Tongue (tissue), 1 donor: ENCODE measurements at regions not wholly inside any gene's neighbourhood (a gene's known extent, or its start where the extent isn't known, plus 50 kb on each side); places are given as distances from the start of the nearest gene placed in this dataset.
A peak's percentile ranks its signal among the peaks of the same experiment; 100 is the strongest.

Experiments
- DNase-seq: peaks from one replicate; pipeline ENCODE4 v3.0.0-alpha.2; 2015

DNA sequence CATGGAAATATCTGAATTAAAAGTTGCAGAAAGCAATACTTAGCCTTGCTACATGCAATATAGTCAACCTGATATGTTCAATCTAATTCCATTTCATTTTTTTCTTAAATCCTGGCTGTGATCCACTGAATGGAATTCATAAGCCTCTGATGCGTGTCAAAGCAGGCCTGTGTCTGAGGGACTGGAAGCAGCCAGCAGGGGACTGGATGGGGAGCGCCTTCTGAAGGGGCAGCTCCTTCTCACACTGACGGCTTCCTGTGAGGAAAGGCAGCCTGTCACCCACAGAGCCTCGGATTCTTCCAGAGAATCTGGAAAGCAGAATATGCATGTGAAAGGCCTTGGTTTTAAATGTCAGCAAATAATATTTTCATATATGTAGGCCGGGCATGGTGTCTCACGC is 73.5 kb downstream of the KCNF1 start:
- DNase-seq, result peak; percentile 67

DNA sequence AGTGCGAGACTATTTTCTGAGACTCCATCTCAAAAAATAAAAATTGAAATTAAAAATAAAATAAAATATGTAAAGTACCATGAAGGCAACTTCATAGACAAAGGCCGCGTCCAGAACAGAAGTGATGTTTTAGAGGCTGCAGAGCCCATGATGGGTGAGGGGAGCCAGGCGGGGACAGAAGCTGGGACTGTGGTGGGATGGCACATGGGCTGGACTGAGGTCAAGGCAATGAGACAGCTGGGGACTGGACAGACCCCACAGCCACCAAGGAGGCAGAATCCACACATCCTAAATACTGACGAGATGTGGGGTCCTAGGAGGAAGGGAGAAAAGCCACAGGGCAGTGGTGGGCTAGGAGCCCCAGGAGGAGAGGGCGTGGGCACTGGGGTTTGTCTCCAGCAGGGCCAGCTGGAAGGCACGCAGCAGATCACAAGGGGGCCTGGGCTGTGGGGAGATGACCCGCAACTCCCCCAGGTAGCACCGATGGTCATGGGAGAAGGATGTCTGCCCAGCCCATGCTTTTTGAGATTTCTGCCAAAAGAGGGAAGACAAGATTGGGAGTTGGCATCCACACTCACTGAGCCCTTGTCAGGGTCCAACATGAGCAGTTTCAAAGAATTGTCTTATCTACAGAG is 74.3 kb downstream of the KCNF1 start:
- no peak for DNase-seq

DNA sequence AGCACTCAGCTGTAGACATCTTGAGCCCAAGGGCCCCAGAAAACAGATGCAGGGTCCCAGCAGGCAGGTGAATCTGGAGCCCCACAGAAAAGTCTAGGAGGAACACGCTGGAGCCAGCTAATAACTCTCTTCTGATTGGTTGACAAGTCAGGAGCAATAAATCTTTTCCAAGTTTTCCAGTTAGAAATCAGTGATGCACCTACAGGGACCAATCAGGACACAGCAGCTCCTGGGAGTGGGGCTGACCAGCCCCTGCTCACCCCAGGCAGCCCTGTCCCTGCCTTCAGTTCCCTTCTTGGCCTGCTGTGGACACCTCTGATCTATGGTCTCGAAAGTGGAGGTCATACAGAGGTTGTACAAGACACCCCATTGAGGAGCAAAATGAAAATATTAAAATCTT is 75.7 kb downstream of the KCNF1 start:
- no peak for DNase-seq

DNA sequence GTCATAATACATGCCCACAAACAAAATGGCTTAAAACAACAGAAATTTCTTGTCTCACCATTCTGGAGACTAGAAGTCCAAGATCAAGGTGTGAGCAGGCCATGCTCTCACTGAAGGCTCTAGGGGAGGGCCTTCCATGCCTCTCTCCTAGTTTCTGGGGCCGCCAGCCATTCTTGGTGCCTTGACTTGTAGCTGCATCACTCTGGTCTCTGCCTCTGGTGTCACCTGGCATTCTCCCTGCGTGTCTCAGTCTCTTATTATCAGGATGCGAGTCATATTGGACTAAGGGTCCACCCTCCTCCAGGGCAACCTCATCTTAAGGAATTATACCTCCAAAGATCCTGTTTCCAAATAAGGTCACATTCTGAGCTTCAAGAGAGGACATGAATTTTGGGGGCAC is 76.1 kb downstream of the KCNF1 start:
- no peak for DNase-seq

DNA sequence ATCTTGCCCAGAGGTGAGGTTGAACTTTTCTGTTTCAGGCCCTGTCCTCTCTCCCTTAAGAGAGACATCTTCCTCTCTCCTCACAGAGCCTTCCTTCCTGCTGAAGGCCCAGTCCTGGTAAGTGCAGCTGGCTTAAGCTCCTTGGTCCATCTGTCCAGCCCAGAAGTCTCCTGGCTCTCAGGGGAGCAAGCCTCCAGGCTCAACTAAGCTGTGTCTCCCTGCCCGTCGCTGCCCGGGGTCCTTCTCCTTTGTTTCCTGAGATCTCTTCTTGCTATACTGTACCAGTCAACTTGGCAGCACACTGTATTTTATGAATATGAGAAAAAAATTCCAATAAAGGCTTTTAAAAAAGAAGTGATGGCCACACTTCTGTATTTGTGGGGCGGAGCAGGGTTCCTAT is 77.4 kb downstream of the KCNF1 start:
- DNase-seq, result no peak

DNA sequence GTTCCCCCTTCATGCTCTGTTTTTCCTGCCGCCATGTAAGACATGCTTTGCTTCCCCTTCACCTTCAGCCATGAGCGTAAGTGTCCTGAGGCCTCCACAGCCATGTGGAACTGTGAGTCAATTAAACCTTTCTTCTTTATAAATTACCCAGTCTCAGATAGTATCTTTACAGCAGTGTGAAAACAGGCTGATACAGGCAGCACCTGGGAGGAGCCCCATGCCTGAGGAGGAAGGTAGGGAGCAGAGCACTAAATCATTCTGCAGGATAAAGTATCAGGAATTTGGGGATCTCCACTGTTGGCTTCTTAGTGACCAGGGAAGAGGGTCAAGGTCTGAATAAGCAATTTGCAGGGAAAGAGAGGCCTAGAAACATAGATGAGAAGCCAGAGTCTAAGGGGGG is 78.0 kb downstream of the KCNF1 start:
- DNase-seq, result no peak

DNA sequence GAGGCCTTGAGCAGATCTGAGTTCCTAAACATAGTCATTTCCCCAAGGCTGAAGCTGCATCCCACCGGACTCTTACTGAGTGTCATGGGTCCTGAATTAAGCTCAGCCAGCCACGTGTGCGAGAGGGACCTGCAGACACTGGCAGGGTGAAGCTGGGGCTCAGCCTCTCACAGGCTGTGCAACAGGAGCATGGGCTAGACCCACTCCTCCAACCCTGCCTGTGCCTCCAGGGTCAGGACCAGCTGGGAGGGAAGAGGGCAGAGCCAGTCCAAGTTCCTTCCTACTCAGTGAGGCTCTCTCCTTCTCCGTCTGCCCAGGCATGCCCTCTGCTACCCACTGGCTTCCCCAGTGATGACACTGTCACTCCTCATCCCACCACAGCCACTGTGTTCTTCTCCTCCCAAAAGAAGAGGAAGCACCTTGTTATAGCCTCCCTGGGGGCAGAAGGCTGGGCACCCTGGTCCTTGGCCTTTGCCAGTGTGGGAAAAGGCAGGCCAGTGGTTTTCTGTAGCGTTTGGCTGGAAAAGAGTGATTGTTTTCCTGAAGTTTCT is 78.9 kb downstream of the KCNF1 start:
- DNase-seq, result no peak

DNA sequence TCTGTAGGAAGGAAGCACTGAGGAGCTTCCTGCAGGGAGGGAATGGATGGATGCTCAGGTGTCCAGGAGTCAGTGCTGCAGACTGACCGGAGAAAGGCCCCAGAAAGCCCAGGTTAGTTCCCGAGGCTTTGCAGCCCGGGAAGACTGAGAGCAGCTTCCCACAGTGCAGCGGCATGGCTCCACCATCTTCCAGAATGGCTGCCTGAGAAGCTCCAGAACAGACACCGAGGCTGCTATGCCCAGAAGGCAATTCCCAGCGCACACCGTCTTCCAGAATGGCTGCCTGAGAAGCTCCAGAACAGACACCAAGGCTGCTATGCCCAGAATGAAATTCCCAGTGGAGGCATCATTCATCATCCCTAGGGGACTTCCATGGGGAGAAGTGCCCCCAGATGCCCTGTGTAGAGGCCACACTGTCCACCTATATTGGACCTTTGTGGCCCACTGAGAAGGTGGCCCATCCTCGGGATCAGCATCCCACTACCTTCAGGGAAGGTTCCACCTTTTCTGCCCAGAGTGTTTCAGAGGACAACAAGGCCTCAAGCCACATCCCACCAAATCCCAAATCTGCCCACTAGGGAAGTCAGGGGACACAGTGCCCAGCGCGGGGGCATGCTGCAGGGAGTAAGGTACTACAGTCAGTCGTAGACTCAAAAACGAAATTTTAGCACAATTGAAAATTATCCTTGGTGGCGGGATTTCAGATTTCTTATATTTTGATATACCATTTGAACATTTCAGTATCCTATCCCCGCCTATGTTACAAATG is 80.5 kb downstream of the KCNF1 start:
- no peak for DNase-seq

DNA sequence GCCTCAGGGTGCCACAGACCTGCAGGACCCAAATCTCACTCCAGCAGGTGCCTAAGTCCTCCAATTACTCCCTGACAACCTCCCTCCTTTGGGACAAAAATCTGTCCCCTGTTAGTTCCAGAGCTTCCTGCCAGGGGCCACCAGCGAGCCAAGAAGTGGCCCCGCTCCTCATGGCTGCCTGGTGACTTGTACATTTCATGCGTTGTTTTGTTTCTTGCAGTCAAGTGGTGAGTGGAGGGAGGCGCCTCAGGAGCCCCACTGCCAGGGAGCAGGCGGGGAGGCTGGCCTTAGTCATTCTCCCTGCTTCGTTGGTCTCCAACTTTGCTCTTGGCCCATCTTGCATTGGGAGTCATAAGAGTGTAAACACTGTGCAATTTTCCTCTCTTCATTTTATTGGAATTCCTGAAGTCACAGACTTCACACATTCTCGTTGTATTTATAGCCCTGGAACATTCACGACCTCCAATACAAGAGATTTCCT is 81.3 kb downstream of the KCNF1 start:
- no peak for DNase-seq

DNA sequence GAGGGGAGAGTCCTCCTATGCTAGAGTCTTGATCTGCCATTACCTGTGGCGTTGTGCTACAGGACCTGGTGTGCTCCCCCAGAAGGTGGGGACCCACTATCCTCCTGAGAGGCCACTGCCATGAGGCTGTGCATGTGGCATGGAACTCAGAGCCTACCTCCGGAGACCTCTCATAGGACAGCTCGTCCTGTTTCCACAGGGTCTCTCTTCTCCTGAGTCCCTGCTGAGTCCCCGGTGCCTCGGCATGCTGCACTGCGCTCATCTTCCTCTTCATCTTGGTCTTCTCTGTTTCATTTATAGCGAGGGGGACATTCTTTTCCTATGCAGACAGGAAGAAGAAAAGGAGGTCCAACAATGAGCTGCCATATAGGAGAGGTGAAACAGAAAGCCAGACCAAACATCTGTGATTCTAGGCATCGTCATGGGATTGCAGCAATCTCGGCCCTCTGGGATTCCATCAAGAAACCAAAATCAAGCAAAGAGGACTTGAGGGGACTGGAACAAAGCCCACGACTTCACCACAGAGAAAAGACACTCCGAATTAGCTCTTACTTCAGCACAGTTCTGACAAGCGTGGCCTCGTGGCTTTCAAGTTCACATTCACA is 83.7 kb downstream of the KCNF1 start:
- DNase-seq, result no peak

DNA sequence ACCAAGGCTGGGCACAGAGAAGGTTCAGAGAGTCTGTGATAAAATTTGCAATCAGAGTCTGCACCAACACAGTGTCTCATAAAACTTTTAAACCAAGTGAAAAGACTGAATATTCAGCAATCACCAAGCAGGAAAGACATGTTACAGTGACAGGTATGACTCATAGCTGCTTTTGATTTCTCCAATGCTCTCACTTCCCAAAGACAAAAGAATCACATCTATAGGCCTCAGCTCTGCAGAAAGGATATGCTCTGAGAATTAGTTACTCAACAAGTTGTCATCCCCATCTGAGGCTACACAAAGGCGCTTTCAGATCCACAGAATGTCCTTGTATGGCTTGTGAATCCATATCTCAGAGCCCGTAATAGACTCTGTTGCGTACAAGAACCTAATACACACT is 92.5 kb downstream of the KCNF1 start:
- DNase-seq, result peak; percentile 35

DNA sequence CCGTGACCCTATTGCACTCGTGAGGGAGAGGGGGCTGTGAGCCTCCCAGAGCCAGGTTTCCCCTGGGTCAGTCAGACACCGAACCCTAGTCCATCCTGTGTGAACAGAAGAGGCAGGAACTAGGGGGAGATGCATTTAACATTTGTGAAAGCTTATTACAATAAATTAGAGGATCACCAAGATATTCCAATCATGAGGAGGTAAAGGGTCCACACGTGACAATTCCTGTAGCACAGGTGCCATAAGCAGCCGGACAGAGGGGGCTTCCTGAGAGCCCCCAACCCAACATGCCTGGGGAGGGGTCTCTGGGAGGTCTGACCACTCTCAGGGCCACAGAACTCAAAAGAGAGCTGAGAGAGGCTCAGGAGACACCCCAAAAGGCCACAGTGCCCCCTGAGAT is 93.3 kb downstream of the KCNF1 start:
- DNase-seq, result no peak

DNA sequence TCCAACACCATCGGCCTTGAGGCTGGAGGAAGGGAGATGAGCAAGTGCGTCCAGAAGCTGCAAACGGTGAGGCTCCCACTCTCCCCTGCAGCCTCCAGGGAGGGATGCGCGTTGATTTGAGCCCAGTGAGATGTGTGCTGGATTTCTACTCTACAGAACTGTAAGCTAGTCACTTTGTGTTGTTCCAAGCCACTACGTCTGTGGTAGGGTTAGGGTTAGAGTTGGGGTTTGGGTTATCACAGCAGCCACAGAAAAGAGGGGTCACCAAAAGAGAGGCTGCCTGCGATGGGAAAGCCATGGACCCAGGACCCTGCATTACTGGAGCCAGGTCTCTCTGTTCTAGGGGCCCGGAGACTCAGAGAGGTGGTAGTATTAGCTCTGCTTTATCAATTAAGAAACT is 94.5 kb downstream of the KCNF1 start:
- no peak for DNase-seq

DNA sequence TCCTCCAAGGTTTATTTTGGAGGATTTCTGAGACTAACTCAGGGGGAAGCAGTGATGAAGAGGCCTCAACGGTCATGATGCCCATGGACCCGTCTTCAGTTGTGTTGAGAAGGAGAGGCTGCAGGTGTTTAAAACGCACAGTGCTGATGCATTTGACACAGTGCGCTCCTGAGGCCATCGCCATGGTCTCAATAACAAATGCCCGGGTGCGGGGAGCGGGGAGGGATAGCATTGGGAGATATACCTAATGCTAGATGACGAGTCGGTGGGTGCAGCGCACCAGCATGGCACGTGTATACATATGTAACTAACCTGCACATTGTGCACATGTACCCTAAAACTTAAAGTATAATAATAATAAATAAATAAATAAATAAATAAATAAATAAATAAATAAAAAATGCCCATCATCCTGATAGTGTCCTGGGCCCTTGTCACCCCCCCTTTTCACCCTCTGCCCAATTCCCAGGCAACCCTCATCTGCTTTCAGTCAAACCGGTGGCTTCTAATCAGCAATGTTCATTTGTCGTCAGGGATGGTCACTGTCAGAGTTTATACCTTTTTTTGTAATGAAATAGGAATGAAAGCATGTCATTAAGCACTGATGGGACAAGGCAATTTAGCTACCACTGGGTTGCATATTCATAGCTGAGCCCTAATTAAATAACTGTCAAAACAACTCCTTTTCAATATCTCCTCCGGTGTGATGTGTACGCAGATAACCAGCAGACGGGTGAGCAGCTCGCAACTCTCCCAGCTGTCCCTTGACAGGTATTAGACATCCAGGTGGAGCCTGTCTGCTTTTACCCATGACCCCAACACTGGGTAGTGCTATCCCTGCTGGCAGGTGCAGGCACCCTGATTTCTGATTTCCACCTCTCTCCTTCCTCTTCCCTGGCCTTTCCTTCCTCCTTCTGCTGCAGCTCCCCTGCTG is 95.9 kb downstream of the KCNF1 start:
- no peak for DNase-seq

DNA sequence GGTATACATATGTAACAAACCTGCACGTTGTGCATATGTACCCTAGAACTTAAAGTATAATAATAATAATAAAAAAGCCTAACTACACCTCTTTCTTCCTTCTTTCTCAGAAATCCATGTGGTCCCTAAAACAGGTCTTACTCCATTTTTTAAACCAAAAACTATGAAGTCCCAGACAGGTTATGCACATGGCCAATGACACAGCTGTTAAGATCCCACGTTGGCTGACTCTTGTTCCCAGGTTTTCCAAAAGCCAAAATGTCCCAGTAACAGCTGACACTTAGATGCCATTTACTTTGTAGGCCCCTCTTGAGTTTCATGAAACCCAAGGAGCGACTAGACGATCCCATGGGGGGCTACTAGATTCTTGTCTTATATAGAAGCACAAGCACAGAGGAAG is 97.0 kb downstream of the KCNF1 start:
- peak; percentile 39 for DNase-seq

DNA sequence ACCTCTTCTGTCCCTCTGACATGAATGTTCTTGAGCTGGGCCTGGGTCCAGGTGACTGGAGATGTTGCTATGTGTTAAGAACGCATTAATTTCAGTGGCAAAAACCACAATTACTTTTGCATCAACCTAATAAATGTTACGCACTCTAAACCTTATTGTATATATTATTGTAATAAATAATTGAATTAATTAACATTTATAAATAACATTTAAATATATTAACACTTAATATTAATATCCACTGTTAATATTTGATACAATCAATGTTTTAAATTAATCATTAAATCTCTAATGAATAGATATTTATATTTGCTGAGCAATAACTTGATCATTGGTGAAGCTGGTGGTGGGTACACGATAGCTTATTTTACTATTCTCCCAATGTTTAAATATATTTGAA is 97.4 kb downstream of the KCNF1 start:
- DNase-seq, result no peak

DNA sequence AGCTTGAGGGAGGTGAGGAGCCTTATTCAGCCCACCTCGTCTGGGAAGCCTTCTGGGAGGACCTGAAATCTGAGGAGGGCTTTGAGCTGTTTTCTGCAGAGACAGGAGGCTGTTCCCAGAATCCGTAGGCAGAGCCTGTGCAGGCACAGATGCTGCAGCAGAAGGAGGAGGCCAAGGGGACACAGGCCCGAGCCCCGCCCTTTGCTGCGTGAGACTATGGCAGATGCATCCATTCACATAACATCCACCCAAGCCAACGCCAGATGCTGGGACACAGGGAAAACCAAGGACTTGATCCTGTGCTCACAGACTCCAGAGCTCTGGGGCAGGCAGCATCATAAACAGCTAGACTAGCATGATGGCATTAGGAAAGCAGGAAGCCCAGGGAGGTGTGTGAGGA is 98.2 kb downstream of the KCNF1 start:
- DNase-seq, result peak; percentile 73

DNA sequence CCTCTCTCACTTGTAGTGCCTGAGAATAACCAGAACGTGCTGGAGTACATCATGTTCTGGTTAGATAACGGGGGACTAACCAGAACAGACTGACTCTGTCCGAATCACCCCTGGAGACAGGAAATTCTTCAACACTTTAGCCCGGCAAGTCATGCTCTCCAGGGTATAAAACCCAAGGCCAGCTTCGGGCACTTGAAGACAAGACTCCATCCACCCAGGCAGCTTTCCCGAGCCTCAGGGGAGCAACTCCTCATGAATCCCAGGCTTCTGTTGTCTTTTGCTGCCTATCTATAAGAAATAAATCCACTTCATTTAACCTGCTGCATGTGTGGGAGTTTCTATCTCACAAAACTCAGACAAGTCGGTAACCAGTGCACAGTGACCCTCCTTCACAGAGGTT is 99.6 kb downstream of the KCNF1 start:
- DNase-seq, result no peak

DNA sequence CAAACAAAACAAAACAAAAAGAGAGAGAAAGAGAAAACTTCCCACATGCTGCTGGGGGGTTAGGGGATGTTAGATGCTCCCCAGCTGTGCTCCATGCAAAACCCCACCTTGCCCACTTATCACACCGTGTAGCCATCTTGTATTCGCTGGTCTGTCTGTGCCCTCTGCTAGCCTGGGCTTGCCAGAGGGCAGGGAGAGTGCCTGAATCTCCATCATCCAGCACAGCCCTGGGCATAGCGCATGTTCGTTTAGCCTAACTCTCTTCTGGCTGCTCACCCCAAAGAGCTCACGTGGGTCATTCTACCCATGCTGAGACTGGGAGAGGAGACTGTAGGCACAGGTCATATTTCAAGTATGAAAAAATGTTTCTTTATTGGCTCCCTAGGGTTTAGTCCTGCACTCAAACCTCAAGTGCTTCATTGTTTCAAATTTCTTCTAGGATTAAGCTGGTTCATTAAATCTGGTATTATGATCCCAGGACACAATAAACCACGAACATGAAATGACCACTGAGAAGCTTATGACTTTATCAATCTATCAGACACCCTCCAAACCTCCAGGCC is 100.5 kb downstream of the KCNF1 start:
- DNase-seq, result no peak

DNA sequence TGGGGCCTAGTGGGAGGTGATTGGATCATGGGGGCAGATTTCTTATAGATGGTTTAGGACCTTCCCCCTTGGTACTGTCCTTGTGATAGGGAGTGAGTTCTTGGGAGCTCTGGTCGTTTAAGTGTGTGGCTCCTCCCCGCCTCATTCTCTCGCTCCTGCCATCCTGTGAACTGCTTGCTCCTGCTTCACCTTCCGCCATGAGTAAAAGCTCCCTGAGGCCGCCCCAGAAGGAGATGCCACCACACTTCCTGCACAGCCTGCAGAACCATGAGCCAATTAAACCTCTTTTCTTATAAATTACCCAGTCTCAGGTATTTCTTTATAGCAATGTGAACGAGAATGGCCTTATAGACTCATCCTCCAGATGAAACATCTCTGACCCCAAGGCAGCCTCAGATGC is 101.5 kb downstream of the KCNF1 start:
- no peak for DNase-seq

DNA sequence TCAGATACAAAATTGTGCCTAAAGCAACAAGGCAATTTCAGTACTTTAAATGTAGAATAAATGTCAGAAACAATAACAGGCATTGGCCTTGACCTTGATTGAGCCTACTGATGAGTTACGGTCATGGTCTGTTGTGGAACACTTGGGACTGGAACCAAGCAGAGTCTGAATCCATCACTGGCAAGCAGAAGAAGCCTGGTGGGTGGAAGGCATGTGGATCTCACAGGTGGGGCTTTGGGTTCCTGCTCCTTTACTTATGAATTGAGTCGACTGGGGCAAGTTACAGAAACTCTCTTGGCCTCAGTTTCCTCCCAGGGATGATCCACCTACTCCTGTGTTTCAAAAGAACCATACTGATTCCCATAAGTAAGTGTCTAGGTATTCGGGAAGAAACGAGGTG is 102.3 kb downstream of the KCNF1 start:
- DNase-seq, result no peak
